Neural progenitor cell (in vitro differentiated cells): ENCODE measurements at regions not wholly inside any gene's neighbourhood (a gene's known extent, or its start where the extent isn't known, plus 50 kb on each side); places are given as distances from the start of the nearest gene placed in this dataset.
A peak's percentile ranks its signal among the peaks of the same experiment; 100 is the strongest.

ENCODE experiments used
- DNase-seq: peaks from one replicate; pipeline ENCODE4 v3.0.0-alpha.2; 2016; ENCODE audit warnings: low spot score
- H2AFZ ChIP-seq: fragments of 200-600 bp; sonication (generic); replicated peaks from 2 replicates; pipeline ENCODE4 v1.6.1; 2016; ENCODE audit warnings: antibody characterized with exemption
- H3F3A ChIP-seq: fragments of 200-600 bp; sonication (generic); 2 replicates; pipeline ENCODE4 v1.6.1; 2016; ENCODE audit warnings: antibody characterized with exemption, low read depth
- H3K27ac ChIP-seq: fragments of 200-600 bp; sonication (generic); 2 replicates; pipeline ENCODE4 v1.5.1; 2016; ENCODE audit warnings: mild to moderate bottlenecking
- H3K27me3 ChIP-seq: fragments of 200-600 bp; sonication (generic); 2 replicates; pipeline ENCODE4 v1.6.1; 2016; ENCODE audit warnings: mild to moderate bottlenecking, moderate library complexity
- H3K36me3 ChIP-seq: fragments of 200-600 bp; sonication (generic); 2 replicates; pipeline ENCODE4 v1.5.1; 2016
- H3K4me1 ChIP-seq: fragments of 200-600 bp; sonication (generic); 2 replicates; pipeline ENCODE4 v1.6.1; 2016; ENCODE audit warnings: mixed run types
- H3K4me2 ChIP-seq: fragments of 200-600 bp; sonication (generic); 2 replicates; pipeline ENCODE4 v1.6.1; 2016
- H3K4me3 ChIP-seq: fragments of 200-600 bp; sonication (generic); 2 replicates; pipeline ENCODE4 v1.5.1; 2016
- H3K79me2 ChIP-seq: fragments of 200-600 bp; sonication (generic); 2 replicates; pipeline ENCODE4 v1.6.1; 2016; ENCODE audit warnings: low read depth
- H3K9ac ChIP-seq: fragments of 200-600 bp; sonication (generic); 2 replicates; pipeline ENCODE4 v1.6.1; 2016
- H3K9me3 ChIP-seq: fragments of 200-600 bp; sonication (generic); 2 replicates; pipeline ENCODE4 v1.5.1; 2016; ENCODE audit warnings: low read depth
- H4K20me1 ChIP-seq: fragments of 200-600 bp; sonication (generic); 2 replicates; pipeline ENCODE4 v1.6.1; 2016; ENCODE audit warnings: low read depth
- H3K27ac Mint-ChIP-seq: 3 replicates; pipeline ENCODE4 v1.8.0; 2021; ENCODE audit warnings: mixed read lengths
- H3K27me3 Mint-ChIP-seq: 2 replicates; pipeline ENCODE4 v1.8.0; 2022; ENCODE audit warnings: low read depth, mild to moderate bottlenecking, inconsistent platforms, moderate library complexity, mixed read lengths; ENCODE audit not compliant: insufficient read depth
- H3K36me3 Mint-ChIP-seq: 3 replicates; pipeline ENCODE4 v1.8.0; 2021; ENCODE audit warnings: mixed read lengths
- H3K4me1 Mint-ChIP-seq: 3 replicates; pipeline ENCODE4 v1.8.0; 2021; ENCODE audit warnings: mixed read lengths
- H3K4me3 Mint-ChIP-seq: 3 replicates; pipeline ENCODE4 v1.8.0; 2021; ENCODE audit warnings: mild to moderate bottlenecking, moderate library complexity, mixed read lengths
- H3K9me3 Mint-ChIP-seq: 3 replicates; pipeline ENCODE4 v1.8.0; 2020; ENCODE audit warnings: mixed read lengths
- EZH2 ChIP-seq: fragments of 200-600 bp; sonication (generic); IDR thresholded peaks from 2 replicates; pipeline ENCODE4 v1.6.1; 2017; ENCODE audit warnings: antibody characterized with exemption, mild to moderate bottlenecking, moderate library complexity
- EZH2phosphoT487 ChIP-seq: fragments of 200-600 bp; sonication (generic); IDR thresholded peaks from 2 replicates; pipeline ENCODE4 v1.6.1; 2017; ENCODE audit warnings: antibody characterized with exemption
- TF ChIP-seq, protein P1 (sequence below): fragments of 200-600 bp; sonication (generic); IDR thresholded peaks from 2 replicates; pipeline ENCODE4 v1.5.1; 2017; ENCODE audit warnings: antibody characterized with exemption, mild to moderate bottlenecking

DNA sequence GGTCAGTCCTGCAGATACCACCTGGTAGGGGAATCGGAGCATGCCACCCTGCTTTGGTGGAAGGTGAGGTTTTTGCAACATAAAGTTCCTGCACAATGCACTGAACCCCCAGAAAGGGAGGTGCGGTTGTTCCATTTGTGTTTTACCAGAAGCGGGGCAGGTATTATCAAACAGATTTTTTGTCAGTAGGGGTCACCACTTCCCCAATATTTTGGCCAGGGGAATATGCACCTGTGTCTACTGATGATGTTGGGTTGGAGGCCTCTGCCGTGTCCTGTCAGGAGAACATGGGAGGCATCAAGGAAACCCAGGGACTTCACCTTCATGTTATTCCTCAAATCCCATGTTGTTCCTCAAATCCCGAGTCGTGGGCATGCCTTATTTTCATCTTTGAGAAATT lies 438.7 kb downstream of the NTRK2 start:
- Histone ChIP-seq H3K27me3 (no peaks in the 10 kb centered on the region), H3K9ac (no peak overlapping the region), H3K79me2 (no peaks in the 10 kb centered on the region), H3K9me3 (no peaks in the 10 kb centered on the region), H4K20me1 (no peaks in the 10 kb centered on the region), H3K4me1 (no peaks in the 10 kb centered on the region), H3K36me3 (no peaks in the 10 kb centered on the region), H3K4me2 (no peak overlapping the region), H3F3A (no peaks in the 10 kb centered on the region), H3K4me3 (no peak overlapping the region), H2AFZ (no peak overlapping the region), H3K27ac (no peak overlapping the region)
- no peak overlapping the region for H3K4me3 Mint-ChIP-seq
- TF ChIP-seq EZH2, result no peak
- no peak for TF ChIP-seq EZH2phosphoT487
- TF ChIP-seq, protein P1, sequence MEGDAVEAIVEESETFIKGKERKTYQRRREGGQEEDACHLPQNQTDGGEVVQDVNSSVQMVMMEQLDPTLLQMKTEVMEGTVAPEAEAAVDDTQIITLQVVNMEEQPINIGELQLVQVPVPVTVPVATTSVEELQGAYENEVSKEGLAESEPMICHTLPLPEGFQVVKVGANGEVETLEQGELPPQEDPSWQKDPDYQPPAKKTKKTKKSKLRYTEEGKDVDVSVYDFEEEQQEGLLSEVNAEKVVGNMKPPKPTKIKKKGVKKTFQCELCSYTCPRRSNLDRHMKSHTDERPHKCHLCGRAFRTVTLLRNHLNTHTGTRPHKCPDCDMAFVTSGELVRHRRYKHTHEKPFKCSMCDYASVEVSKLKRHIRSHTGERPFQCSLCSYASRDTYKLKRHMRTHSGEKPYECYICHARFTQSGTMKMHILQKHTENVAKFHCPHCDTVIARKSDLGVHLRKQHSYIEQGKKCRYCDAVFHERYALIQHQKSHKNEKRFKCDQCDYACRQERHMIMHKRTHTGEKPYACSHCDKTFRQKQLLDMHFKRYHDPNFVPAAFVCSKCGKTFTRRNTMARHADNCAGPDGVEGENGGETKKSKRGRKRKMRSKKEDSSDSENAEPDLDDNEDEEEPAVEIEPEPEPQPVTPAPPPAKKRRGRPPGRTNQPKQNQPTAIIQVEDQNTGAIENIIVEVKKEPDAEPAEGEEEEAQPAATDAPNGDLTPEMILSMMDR, result no peak
- no peak overlapping the region for H3K27ac Mint-ChIP-seq
- no peaks in the 10 kb centered on the region for H3K36me3 Mint-ChIP-seq
- DNase-seq, result no peak
- H3K4me1 Mint-ChIP-seq, result no peaks in the 10 kb centered on the region
- no peaks in the 10 kb centered on the region for H3K9me3 Mint-ChIP-seq
- H3K27me3 Mint-ChIP-seq, result peaks cover 2% of the 10 kb centered on the region

DNA sequence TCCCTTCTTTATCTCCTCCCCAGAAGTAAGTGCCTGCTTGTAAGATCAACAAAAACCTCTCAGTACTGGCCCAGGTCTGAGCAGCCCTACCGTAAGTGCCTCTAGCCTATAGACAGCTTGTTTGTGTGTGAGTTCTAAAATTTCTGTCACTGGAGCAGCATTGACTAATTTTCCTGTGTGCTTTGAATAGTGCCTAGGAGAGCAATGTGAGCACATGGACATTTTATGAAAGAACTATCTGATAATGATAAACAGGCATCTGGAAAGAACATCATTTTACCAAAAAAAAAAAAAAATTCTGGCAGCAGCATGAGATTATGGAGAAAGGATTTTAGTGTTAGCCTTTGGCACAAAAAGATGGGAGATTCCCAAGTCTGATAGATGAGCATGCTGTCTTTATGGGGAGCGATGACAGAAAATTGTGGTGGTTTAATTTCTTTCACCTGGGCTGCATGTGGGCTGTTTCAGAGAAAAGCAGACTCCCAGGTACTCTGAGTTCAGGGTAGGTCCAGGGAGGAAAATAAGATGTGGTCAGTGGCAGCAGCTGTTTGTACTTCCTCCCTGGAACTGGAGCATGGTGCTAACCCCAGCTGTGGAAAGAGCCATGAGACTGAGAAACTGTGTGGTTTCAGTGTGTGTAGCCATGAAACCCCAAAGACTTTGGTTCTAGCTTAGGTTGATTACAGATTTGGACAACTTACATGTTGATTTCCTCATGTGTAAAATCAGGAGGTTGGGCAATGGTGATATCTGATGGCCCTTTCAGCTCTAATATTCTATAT lies 419.9 kb downstream of the NTRK2 start:
- Histone ChIP-seq H3K79me2 (no peaks in the 10 kb centered on the region), H4K20me1 (no peaks in the 10 kb centered on the region), H3F3A (no peaks in the 10 kb centered on the region), H3K9me3 (no peaks in the 10 kb centered on the region), H3K4me3 (no peak overlapping the region), H3K36me3 (no peaks in the 10 kb centered on the region), H3K4me1 (no peaks in the 10 kb centered on the region), H3K9ac (no peak overlapping the region), H3K27ac (no peak overlapping the region), H2AFZ (no peak overlapping the region), H3K27me3 (no peaks in the 10 kb centered on the region), H3K4me2 (no peak overlapping the region)
- no peak overlapping the region for H3K4me3 Mint-ChIP-seq
- no peaks in the 10 kb centered on the region for H3K27me3 Mint-ChIP-seq
- no peak for DNase-seq
- H3K9me3 Mint-ChIP-seq, result no peaks in the 10 kb centered on the region
- peaks cover 3% of the 10 kb centered on the region for H3K4me1 Mint-ChIP-seq
- TF ChIP-seq, protein P1, result no peak
- no peak for TF ChIP-seq EZH2
- TF ChIP-seq EZH2phosphoT487, result no peak
- no peaks in the 10 kb centered on the region for H3K36me3 Mint-ChIP-seq
- H3K27ac Mint-ChIP-seq, result peak overlapping the region; percentile 15

DNA sequence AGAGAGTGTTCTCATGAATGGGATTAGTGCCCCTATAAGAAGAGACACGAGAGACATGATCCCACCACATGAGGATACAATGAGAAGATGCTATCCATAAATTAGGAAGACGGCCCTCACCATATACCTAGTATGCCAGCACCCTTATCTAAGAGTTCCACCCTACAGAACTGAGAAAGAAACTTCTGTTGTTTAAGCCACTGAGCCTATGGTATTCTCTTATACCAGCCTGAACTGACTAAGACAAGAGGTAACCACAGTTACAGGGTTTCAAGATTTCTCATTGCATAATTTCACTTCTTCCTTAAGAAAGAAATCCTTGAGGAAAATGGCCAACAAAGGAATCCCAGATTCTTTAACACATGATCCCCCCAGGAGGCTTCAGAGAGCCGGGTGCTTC lies 412.4 kb downstream of the NTRK2 start:
- Histone ChIP-seq H3K27ac (no peak overlapping the region), H3K4me3 (no peak overlapping the region), H4K20me1 (no peaks in the 10 kb centered on the region), H3K36me3 (no peaks in the 10 kb centered on the region), H3K4me1 (peaks cover 12% of the 10 kb centered on the region), H3K9me3 (no peaks in the 10 kb centered on the region), H3K4me2 (no peak overlapping the region), H3K27me3 (peaks cover 3% of the 10 kb centered on the region), H3K79me2 (no peaks in the 10 kb centered on the region), H3K9ac (no peak overlapping the region), H3F3A (peaks cover 4% of the 10 kb centered on the region), H2AFZ (no peak overlapping the region)
- H3K9me3 Mint-ChIP-seq, result peaks cover 5% of the 10 kb centered on the region
- H3K27me3 Mint-ChIP-seq, result peaks cover 2% of the 10 kb centered on the region
- H3K4me3 Mint-ChIP-seq, result no peak overlapping the region
- H3K27ac Mint-ChIP-seq, result no peak overlapping the region
- TF ChIP-seq EZH2, result no peak
- TF ChIP-seq, protein P1, result no peak
- no peak for TF ChIP-seq EZH2phosphoT487
- peaks cover 5% of the 10 kb centered on the region for H3K4me1 Mint-ChIP-seq
- no peaks in the 10 kb centered on the region for H3K36me3 Mint-ChIP-seq
- no peak for DNase-seq
